ENCODE measurements at regions not wholly inside any gene's neighbourhood (a gene's known extent, or its start where the extent isn't known, plus 50 kb on each side); places are given as distances from the start of the nearest gene placed in this dataset.

DNA sequence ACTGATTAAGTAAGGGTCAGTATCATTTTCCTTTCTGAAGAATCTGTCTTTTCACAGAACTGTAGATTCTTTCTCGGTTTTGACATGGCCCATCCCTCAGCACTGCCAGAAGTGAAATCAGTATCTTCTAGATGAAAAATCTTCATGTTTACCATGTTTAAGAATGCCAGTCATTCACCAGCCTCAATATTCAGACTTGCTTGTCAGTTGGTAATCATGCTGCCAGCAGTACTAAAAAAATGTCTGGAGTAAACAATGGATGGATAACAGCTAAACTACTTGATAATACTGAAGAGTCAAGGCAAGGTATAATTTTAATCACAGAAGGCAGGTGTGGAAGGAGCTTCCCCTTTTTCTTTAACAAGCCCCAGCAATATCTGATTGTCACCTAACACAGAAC, 306.8 kb upstream of the DMAC1 start:
- ATAC-seq (ENCODE audit: low FRiP score in 2 of 2) (no peak), DNase-seq (no peak)
- 61 to 73% methylated on average over 1 of the region's 1 CpG for WGBS, 2 donors
- Histone ChIP-seq H3K27ac (no peak overlapping the region), H3K27me3 (no peaks in the 10 kb centered on the region), H3K4me3 (no peak overlapping the region), H3K9me3 (no peaks in the 10 kb centered on the region), H3K4me1 (no peaks in the 10 kb centered on the region), H3K36me3 (no peaks in the 10 kb centered on the region)
- TF ChIP-seq POLR2AphosphoS5 (IDR thresholded peaks at IDR 0.05) (no peak), POLR2A (IDR thresholded peaks at IDR 0.05) (no peak), EP300 (IDR thresholded peaks at IDR 0.05) (no peak)
- TF ChIP-seq, protein P1, sequence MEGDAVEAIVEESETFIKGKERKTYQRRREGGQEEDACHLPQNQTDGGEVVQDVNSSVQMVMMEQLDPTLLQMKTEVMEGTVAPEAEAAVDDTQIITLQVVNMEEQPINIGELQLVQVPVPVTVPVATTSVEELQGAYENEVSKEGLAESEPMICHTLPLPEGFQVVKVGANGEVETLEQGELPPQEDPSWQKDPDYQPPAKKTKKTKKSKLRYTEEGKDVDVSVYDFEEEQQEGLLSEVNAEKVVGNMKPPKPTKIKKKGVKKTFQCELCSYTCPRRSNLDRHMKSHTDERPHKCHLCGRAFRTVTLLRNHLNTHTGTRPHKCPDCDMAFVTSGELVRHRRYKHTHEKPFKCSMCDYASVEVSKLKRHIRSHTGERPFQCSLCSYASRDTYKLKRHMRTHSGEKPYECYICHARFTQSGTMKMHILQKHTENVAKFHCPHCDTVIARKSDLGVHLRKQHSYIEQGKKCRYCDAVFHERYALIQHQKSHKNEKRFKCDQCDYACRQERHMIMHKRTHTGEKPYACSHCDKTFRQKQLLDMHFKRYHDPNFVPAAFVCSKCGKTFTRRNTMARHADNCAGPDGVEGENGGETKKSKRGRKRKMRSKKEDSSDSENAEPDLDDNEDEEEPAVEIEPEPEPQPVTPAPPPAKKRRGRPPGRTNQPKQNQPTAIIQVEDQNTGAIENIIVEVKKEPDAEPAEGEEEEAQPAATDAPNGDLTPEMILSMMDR (IDR thresholded peaks at IDR 0.05): no peak

DNA sequence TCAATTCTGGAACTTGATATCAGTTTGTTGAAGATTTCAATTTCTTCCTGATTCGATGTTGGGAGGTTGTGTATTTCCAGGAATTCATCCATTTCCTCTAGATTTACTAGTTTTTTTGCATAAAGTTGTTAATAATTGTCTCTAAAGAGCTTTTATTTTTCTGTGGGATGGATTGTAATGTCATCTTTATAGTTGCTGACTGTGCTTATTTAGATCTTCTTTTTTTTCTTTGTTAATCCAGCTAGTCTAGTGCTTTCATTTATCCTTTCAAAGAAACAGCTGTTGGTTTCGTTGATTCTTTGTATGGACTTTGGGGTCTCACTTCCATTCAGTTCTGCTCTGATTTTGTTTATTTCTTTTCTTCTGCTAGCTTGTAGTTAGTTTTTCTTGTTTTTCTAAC, 302.0 kb upstream of the DMAC1 start:
- H3K4me3 ChIP-seq: no peak overlapping the region
- H3K4me1 ChIP-seq: no peaks in the 10 kb centered on the region
- no peak overlapping the region for H3K27ac ChIP-seq
- no peaks in the 10 kb centered on the region for H3K27me3 ChIP-seq
- WGBS, 2 donors: 53 to 72% methylated on average over 2 of the region's 2 CpGs
- no peak for TF ChIP-seq POLR2AphosphoS5 (IDR thresholded peaks at IDR 0.05)
- DNase-seq: no peak
- no peak for ATAC-seq (ENCODE audit: low FRiP score in 2 of 2)
- H3K9me3 ChIP-seq: no peaks in the 10 kb centered on the region
- no peaks in the 10 kb centered on the region for H3K36me3 ChIP-seq

DNA sequence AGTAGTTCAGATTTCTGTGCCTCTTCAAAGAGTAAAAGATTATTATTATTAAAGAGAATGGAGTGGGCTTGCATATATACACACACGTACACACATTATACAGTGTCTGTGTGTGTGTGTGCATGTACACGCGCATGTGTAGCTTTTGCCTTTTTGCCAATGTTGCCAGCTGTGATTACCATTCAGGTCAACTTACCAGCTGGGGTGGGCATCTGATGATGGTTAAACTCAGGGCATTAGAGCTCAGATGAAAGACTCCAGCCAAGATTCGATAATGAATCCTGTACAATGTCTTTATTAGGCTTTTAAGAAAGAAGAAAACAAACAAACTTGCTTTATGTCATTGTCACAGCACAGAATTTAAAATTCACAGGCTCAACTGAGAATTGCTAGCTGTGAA, 296.5 kb upstream of the DMAC1 start:
- DNase-seq (no peak), ATAC-seq (ENCODE audit: low FRiP score in 2 of 2) (no peak)
- H3K9me3 ChIP-seq: no peaks in the 10 kb centered on the region
- H3K4me3 ChIP-seq: no peak overlapping the region
- H3K27ac ChIP-seq: no peak overlapping the region
- no peaks in the 10 kb centered on the region for H3K27me3 ChIP-seq
- no peaks in the 10 kb centered on the region for H3K36me3 ChIP-seq
- TF ChIP-seq POLR2A (IDR thresholded peaks at IDR 0.05) (no peak), EP300 (IDR thresholded peaks at IDR 0.05) (no peak), POLR2AphosphoS5 (IDR thresholded peaks at IDR 0.05) (no peak)
- TF ChIP-seq, protein P1 (IDR thresholded peaks at IDR 0.05): no peak
- 78 to 91% methylated on average over 4 of the region's 4 CpGs for WGBS, 2 donors
- H3K4me1 ChIP-seq: peaks cover 0 to 5% (median 0%) of the 10 kb centered on the region in 4 donors

DNA sequence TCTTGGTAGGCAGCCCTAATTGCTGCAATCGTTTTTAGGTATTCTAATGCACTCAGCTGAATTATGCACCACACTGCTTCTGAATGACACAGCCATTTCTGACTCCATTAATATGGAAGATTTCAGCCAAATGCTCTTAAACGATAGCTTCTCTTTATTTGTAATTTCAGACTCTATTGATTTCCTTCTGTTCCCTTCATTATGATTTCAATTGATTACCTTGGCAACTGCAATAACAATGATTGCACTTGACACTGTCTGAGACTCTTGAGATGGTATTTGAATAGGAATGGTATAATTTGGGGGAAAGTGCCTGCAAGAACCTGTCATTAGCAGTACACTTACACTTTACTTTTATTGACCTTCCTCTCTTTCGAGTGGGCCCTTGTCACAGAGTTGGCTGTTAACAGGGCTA, 296.1 kb upstream of the DMAC1 start:
- TF ChIP-seq EP300 (IDR thresholded peaks at IDR 0.05): no peak
- TF ChIP-seq POLR2A (IDR thresholded peaks at IDR 0.05): no peak
- no peak for TF ChIP-seq POLR2AphosphoS5 (IDR thresholded peaks at IDR 0.05)
- TF ChIP-seq, protein P1 (IDR thresholded peaks at IDR 0.05): no peak
- H3K27ac ChIP-seq: no peak overlapping the region
- H3K9me3 ChIP-seq: no peaks in the 10 kb centered on the region
- peak in 1 of 2 donors; percentile 53 for ATAC-seq (ENCODE audit: low FRiP score in 2 of 2)
- H3K4me1 ChIP-seq: peaks cover 0 to 5% (median 0%) of the 10 kb centered on the region in 4 donors
- H3K27me3 ChIP-seq: no peaks in the 10 kb centered on the region
- DNase-seq: peak in 1 of 2 donors; percentile 34
- no peaks in the 10 kb centered on the region for H3K36me3 ChIP-seq
- 54% methylated on average over 3 of the region's 3 CpGs for WGBS, 2 donors
- H3K4me3 ChIP-seq: no peak overlapping the region

DNA sequence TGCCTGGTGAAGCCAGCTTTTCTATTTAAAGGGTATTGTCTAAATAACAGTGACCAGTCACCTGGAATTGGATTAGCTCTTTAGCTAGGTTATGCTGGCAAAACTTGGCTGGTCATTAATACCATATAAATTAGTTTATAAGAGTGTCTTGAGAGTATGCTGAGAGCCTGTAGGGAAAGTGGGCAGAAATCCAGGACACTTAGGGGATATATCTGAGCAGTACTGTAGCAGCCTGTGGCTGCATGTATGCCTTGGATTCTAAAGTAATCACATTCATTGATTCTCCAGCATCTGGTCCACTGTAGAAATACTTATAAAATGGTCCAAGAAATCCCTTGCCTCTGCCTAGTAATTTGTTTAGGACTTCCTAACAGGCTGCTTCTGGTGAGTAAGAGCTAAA, 288.9 kb upstream of the DMAC1 start:
- ATAC-seq (ENCODE audit: low FRiP score in 2 of 2) (no peak), DNase-seq (no peak)
- H3K4me3 ChIP-seq: no peak overlapping the region
- H3K4me1 ChIP-seq: no peaks in the 10 kb centered on the region
- H3K27ac ChIP-seq: no peak overlapping the region
- no peaks in the 10 kb centered on the region for H3K36me3 ChIP-seq
- TF ChIP-seq EP300 (IDR thresholded peaks at IDR 0.05): no peak
- no peak for TF ChIP-seq POLR2AphosphoS5 (IDR thresholded peaks at IDR 0.05)
- TF ChIP-seq, protein P1 (IDR thresholded peaks at IDR 0.05): no peak
- no peak for TF ChIP-seq POLR2A (IDR thresholded peaks at IDR 0.05)
- no peaks in the 10 kb centered on the region for H3K27me3 ChIP-seq
- peaks cover 0 to 4% (median 0%) of the 10 kb centered on the region in 4 donors for H3K9me3 ChIP-seq
